Fibroblast of peridontal ligament (primary cell): ENCODE measurements at regions not wholly inside any gene's neighbourhood (a gene's known extent, or its start where the extent isn't known, plus 50 kb on each side); places are given as distances from the start of the nearest gene placed in this dataset.

Source experiments
- DNase-seq: peaks from one replicate; pipeline ENCODE4 v3.0.0-alpha.2; 2010; ENCODE audit errors: extremely low read depth

DNA sequence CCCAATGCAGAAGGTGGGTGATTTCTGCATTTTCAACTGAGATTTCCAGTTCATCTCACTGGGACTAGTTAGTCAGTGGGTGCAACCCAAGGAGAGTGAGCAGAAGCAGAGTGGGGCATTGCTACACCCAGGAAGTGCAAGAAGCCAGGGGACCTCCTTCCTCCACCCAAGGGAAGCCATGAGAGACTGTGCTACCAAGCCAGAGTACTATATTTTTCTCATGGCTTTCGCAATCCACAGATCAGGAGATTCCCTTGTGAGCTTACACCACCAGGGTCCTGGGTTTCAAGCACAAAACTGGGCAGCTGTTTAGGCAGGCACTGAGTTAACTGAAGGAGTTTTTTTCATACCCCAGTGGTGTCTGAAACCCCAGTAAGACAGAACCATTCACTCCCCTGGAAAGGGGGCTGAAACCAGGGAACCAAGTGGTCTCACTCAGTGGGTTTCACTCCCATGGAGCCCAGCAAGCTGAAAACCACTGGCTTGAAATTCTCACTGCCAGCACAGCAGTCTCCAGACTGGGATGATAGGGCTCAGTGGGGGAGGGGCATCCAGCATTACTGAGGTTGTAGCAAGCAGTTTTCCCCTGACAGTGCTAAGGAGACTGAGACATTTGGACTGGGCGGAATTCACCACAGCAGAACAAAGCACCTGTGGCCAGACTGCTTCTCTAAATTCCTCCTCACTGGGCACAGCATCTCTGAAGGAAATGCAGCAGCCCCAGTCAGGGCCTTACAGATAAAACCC is 903.4 kb downstream of the TECRL start:
- DNase-seq, result no peak

DNA sequence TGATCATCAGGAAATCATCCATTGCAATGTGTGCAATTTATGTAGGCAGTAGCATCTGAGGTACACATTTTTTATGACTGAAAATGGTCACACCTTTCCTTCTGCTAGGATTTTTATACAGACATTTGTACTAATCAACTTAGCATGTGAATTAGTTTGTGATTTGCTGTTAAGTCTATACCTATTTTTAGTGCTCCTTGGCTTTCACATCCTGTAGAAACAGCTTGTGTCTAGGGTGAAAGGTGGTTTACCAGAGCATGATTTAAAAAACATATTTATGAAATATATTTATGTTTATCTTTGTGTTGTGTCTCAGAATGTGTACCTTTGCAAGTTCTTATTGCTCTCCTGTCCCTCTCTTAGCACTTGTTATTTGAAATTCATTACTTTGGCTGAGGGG is 916.0 kb downstream of the TECRL start:
- no peak for DNase-seq

DNA sequence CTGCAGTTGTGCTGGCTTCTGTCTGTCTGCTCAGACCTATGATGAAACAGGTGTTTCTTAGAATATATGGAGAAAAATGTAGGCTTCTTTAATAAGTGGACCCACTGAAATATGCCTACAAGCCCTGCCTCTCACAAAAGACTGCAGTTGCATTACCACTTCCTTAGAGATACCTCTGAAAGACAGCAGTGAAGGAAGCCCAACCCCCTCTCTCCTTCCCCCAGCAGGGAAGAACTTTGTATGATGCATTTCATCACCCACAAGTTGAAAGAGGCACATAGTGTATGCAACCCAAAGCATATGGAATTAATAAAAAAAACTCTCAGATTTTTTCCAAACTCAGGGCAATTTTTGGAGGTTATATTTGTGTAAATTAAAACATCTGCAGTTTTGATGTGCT is 916.7 kb downstream of the TECRL start:
- DNase-seq, result no peak

- no peak for DNase-seq
Measured at GRCh38 chr4:63464393-63464792, 944.9 kb downstream of the TECRL start.

DNA sequence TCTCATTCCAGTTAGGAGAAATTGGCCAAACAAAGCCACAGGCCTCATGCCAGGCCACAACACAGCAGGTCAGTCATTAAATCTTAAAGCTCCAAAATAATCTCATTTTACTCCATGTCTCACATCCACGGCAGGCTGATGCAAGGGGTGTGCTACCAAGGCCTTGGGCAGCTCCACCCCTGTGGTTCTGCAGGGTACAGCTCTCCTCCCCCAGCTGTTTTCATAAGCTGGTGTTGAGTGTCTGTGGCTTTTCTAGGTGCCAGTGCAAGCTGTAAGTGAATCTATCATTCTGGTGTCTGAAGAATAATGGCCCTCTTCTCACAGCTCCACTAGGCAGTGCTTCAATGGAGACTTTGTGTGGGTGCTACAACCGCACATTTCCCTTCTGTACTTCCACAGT is 949.2 kb downstream of the TECRL start:
- DNase-seq, result no peak

DNA sequence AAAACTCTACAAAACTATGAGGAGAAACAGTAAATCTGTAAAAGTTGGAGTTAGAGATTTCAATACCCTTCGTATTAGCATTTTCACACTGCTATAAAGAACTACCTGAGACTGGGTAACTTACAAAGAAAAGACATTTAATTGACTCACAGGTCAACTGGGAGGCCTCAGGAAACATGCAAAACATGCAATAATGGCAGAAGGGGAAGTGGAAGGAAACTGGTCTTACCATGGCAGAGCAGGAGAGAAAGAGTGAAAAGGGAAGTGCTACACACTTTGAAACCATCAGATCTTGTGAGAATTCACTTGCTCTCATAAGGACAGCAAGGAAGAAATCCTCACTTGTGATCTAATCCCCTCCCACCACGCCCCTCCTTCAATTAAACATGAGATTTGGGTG is 949.9 kb downstream of the TECRL start:
- DNase-seq, result no peak

GRCh38 chr4:63458010-63458409 is 951.2 kb downstream of the TECRL start:
- no peak for DNase-seq

DNA sequence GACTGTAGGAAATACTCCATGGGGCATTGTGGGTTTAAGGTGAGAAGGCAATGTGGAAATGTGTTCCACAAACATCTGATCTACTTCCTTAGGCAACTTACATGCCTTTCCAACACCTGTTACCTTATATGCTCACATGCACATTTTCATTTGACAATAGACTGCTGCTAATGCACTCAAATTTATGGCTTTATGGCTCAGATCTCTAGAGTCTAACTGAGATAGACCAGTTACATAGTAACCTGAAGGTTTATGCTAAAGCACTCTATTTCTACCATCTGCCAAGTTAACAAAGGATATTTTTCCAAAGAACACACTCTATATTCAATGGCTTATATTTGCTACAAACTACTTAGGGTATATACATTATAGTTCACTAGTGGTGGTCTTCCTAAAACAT is 969.0 kb downstream of the TECRL start:
- no peak for DNase-seq

DNA sequence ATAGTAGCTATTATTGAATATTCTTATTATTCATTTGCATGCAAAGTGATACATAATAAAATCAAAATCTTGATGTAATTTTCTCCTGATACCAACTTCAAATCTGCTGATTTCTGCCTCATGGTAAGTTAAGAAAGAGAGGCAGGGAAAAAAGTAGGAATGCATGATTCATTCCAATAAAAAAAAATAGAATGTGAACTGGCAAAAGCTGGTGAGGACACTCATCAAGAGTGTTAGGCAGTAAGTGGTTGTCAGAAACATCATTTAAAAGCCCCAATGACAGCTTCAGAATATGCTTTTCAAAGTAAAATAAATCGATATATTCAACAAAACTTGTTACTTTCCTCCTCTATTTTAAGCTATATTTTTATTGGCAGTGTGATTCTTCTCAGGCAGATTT is 979.1 kb downstream of the TECRL start:
- no peak for DNase-seq

GRCh38 chr4:63396269-63396668 is 1013.0 kb downstream of the TECRL start:
- no peak for DNase-seq

- DNase-seq, result no peak
Measured at GRCh38 chr4:63393544-63393943, 1015.7 kb downstream of the TECRL start.

DNA sequence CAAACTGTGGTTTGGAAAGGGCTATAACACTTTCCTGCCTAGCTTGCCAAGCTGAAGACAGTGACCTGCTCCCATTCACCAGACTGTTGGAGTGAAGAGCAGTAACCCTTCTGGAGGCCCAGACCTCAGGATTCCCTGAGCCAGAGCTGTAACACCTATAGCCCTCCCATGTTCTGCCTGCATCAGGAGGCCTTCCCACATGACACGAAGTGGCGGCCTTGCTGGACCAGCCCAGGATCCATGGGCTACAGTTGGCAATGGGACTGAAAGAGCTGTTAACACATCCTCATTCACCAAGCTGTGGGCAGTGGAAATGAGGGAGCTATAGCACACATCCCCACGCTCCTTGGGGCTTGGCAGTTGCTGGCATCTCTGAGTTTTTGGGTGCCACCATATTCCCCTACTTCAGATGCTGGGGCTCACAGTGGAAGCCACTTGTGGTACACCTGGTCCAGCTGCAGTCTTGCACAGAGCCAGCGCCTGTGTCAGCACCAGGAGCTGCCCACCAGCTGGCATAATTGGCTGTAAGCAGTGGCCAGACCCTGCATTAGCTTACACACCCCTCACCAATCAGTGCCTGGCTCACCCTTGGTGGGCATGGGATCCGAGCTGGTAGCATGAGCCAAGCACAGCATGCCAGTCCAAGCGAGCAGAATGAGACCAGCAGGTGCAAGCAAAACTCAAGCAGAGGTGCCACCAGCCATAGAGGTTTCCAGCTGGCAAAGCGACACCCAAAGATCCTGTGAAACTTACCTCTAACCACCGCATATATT is 1029.3 kb downstream of the TECRL start:
- DNase-seq, result no peak

DNA sequence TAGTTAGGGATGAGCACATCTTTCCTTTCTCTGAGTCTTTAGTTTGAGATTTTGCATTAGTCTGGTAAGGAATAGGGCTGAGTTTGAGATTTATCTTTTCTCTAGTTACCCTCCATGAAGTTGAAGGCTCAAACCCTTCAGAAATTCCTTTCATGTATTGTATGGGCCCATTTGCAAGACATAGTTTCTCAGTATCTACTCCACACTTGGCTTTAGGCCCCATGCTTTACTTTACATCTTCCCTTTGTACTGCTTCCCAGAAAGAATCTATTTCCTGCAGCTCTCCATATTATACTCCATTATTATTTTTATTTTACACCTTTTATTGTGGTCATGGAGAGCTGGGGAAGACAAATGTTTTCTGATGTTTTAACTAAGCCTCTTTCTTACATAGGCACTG is 1038.2 kb downstream of the TECRL start:
- DNase-seq, result no peak

- DNase-seq, result no peak
Measured at GRCh38 chr4:63361628-63362027, 1047.6 kb downstream of the TECRL start.

DNA sequence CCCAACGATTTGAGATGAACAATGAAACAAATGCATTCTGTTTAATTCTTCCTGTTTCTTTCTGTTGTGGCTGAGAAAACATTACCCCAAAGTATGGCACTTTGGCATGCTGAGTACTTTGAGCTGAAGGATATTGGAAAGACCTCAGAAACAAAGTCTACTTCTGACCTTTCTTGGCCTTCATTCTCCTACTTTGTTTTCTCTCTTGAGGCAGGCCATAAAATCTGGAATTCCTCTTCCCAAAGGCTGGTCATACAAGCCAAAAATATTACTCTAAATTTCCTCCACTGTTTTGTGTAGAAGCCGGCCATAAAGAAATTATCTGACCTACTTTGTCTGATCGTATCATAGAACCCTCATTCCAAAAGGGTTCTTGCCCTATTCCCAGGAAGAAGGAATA is 1048.2 kb downstream of the TECRL start:
- DNase-seq, result no peak

- DNase-seq, result no peak
Measured at GRCh38 chr4:63349674-63350025, 1059.6 kb downstream of the TECRL start.

- DNase-seq, result no peak
Measured at GRCh38 chr4:63348735-63349673, 1060.2 kb downstream of the TECRL start.

- no peak for DNase-seq
Measured at GRCh38 chr4:63325140-63325539, 1084.1 kb downstream of the TECRL start.

DNA sequence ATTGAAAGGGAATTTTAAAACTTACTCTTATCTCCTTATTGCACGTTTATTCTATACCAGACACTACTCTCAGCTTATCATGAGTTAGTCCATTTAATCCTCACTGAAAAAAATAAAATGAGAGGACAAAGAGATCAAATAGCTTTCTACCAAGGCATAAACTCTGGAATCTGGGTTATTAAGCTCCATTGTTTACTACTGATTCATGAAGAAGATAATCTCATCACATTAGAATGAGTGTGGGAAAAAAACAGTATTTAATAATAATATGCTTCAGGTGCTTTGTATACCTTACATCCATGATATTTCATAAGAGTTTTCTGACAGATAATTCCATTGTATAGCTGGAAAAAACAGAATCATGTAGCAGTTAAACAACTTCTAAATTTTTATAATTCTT is 1092.6 kb downstream of the TECRL start:
- DNase-seq, result no peak

DNA sequence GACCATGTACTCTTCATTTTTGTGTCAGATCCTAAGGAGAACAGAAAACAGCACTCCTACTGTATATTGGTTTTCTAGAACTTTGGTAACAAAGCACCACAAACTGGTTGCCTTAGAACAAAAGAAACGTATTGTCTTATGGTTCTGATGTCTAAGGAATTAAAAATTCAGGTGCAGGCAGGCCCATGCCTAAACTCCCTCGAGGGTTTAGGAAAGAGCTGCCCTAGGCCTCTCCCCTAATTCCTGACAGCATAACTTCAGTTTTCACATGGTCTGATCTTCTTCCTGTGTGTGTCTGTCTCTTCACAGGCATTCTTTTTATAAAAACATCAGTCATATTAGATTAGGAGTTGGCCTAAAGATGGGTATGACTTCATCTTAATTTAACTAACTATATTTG is 1093.6 kb downstream of the TECRL start:
- DNase-seq, result no peak

DNA sequence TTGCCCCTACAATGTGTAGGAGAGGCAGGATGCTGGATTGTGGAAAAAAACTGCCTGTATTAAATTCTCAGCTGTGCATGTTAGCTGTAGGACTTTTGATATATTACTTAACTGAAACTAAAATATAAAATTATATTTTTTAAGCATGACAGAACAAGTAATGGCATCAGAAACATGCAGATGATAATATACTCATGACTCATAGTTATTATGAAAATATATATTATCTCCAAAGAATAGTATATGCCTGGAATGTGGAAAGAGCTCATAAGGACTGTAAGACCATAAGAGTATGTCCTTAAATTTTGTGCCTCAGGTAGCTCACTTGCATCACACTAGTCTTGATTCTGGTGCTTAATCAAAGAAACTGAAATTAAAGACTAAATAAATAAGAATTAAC is 1100.6 kb downstream of the TECRL start:
- no peak for DNase-seq

- DNase-seq, result no peak
Measured at GRCh38 chr4:63302792-63303191, 1106.5 kb downstream of the TECRL start.
